DMS53 treated with DMSO at 0.1 percent for 48 hours (cell line): ENCODE measurements at regions not wholly inside any gene's neighbourhood (a gene's known extent, or its start where the extent isn't known, plus 50 kb on each side); places are given as distances from the start of the nearest gene placed in this dataset.
A peak's percentile ranks its signal among the peaks of the same experiment; 100 is the strongest.

Source experiments
- DNase-seq: peaks from one replicate; lab custom pipeline; 2025; ENCODE audit not compliant: unreplicated experiment; lab: John Stamatoyannopoulos, UW

DNA sequence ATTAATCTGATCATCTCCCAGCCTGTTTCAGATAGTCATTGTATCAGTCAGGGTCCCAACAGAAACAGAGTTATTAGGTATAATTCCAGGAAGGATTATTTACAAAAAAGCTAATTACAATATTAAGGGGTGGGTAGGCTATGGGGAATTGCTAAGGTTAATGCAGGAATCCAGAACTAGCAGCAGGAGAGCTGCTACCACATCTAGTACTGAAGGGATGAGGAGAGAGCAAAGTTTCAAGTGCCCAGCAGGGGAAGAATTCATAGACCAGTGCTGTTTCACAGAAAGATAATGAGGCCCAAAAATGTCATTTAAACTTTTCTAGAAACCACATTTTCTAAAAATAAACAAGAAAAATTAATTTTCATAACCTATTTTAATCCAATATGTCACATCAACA, 284.2 kb downstream of the HACE1 start:
- DNase-seq = no peak

DNA sequence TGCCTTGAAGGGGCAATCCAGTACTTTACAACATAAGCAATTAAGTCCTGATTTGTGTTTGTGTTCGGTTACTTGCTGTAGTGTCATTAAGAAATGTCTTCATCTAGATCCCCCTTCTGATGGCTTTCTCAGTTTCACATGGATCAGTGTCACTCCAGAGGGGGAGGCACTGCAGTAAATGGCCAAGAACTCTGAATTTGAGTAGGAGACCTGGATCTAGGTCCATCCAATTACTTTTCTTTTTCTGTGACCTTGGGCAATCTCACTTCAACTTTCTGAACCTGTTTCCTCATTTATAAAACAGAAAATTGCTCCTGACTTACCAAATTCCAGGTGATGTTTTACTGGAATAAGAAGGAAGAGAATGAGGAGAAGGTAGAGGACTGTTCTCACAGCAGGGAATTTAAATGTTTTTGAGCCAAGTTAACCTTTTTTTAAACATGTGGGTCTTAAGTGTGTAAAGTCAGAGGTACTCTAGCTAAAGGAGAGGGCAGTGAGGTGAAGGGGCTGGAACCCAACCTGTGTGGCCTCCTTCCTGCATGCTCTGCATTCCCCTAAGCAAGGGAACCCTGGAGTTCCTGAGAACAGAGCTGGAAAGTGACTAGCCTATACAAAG, 285.5 kb downstream of the HACE1 start:
- DNase-seq = no peak

DNA sequence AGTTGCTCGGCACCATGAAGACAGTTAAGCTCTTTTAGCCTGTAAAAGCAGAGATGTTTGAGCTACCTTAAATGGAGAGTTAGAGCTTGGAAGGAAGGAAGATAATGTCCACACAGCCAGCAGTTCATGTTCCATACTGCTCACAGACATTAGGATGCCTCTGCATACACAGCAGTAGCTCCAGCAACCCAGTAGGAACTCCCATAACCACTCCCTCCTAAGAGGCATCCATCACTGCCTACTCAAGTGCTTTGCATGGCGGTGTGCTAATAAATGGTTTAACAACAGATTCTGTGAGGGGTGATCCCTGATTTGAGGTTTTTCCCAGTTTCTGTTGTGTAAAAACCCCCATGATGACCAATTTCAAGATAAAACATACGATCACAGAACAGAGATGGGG, 286.4 kb downstream of the HACE1 start:
- DNase-seq = no peak

- no peak for DNase-seq
Measured at GRCh38 chr6:104572901-104573300, 286.8 kb downstream of the HACE1 start.

DNA sequence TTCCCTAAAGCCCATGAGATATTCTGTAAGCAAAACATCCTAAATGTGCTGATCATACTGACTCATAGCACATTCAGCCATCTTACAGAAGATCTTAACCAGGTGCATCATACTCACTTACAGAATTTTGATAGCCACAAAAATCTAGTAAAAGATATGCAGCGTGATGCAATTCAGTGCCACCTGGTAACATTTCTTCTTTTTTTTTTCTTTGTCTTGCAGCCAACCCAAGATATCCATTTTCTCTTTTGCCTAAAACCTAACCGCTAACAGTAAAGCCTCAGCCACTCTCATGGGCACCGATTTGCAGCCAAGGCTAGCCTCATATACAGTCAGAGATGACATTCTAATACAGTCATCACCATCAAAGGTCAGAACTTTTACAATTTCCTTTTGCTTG, 293.3 kb downstream of the HACE1 start:
- no peak for DNase-seq

GRCh38 chr6:104563306-104563705, 296.4 kb downstream of the HACE1 start:
- no peak for DNase-seq

DNA sequence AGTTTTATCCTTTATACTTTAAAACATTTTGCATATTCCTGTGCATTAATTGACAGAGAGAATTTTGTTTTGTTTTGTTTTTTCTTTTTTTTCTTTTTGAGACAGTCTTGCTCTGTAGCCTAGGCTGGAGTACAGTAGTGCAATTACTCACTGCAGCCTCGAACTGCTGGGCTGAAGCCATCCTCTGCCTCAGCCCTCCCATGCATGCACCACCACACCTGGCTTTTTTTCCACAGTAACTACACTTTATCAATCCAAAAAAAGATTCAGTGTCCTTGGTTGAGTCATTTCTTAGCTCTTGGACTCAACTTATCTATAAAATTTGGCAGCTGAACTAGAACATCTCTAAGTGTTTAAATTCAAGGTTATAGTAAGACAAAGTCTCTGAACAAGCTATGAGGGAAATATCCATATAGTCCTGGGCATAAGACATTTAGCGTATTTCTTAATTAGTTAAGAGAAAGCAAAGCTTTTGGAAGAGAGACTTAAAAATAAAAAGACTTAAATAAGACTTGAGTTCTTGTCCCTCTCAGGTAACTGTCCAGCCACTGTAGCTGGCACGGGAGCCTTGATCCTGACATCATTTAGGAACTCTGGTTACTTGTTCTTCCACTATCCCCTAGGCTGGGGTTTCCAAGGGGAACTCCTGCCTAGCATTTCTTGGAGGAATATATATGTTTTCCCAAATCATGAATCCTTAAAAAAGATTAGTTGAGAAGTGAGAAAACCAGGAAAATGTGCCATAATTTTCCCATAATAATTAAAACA, 300.1 kb downstream of the HACE1 start:
- no peak for DNase-seq

DNA sequence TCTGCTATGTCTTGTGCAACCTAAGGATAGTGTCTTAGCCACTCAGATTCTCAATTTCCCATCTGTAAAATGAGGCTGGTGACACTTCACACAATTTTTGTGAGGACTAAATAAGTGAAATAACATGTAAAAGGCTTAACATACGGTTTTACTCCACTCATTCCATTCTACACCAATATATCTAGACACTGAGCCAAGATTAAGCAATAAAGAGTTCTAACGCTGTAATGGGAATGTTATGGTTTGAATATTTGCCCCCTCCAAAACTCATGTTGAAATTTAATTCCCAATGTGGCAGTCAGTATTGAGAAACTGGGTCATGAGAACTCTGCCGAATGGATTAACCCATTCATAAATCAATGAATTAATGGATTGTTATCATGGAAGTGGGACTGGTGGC, 301.0 kb downstream of the HACE1 start:
- DNase-seq = no peak

DNA sequence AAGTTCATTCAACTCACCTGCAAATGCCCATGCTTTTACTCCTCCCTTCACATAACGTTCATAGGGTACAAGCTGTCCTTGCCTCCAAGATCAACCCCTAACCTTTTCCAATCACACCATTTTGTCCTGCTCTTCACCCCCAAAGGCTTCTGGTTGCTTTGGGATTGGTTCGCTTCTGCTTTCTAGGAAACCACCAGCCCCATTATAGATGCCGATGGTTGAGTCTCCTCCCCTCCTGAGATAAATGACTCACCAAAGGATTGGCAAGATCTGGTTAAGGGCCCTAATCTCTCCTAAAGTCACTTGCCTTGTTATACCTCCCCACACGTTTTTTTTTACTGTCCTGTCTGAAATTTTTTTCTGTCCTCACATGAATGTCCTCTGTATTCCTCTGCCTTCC, 311.4 kb downstream of the HACE1 start:
- DNase-seq = no peak

DNA sequence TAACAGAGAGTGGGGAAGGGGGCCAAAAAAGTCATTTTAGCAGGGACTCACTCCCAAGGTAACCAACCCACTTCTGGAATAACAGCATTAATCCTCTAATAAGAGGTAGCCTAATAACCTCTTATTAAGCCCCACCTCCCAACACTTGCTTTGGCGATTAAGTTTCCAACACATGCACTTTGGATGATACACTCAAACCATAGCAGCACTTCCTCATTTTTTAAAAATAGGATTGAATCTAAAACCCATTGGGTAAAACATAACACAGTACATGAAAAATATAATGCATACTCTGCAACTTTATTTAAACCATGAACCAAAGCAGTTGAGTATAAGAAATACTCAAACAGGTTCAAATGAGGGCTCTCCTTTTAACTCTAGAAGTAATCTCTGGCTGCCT, 318.3 kb downstream of the HACE1 start:
- no peak for DNase-seq

- no peak for DNase-seq
Measured at GRCh38 chr6:104540743-104541142, 319.0 kb downstream of the HACE1 start.

- no peak for DNase-seq
Measured at GRCh38 chr6:104539173-104539572, 320.5 kb downstream of the HACE1 start.

DNA sequence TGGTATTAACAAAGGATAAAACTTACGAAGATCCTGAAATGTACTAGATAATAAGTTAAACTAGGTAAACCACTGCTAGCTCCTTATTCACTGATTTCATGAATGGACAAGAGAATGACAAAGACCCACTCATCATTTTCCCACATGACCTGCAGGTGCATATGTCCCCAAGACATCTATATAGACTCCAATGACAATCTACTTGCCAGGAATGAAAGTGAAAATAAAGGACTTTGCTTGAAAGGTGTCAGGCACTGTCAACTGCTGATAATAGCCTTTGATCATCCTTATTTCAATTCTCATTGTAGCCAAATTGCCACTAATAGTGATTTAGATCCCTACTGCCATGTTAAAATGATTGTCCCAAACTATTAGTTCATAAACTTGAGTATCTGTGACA, 321.8 kb downstream of the HACE1 start:
- DNase-seq = no peak

DNA sequence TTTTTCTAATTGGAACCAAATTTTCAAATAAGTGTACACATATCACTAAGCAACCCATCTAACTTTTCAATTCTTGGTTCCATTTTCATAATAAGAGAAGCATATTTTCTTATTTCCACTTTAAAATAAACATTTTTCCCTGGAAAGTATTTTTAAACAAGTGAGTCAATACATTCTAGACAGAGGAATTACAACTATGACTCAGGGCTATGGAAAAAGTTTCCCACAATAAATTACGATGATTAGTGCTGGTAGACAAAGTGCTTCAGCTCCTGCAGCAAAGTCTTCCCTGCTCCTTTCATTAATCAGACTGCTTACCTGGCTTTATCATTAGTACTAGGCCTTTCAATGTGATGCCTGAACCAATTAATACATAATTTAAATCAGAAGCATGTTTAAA, 322.5 kb downstream of the HACE1 start:
- DNase-seq = no peak

DNA sequence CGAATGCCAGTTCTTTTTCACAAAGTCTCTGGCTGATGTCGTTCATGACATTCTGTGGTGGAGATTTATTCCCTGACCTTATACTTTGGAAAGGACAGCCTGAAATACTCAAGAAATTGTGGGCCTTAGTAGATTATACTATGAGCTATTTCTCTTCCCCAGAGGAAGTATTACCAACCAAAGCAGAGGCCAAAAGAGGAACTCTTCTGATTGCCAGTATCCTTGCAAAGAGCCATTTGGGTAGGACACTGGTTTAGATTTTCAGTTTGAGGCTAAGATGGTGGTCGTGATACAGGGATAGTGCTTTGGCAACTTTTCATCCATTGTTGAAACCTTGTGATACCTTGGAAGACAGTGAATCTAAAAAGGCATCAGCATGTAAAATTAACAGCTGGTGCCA, 327.3 kb downstream of the HACE1 start:
- DNase-seq = no peak

DNA sequence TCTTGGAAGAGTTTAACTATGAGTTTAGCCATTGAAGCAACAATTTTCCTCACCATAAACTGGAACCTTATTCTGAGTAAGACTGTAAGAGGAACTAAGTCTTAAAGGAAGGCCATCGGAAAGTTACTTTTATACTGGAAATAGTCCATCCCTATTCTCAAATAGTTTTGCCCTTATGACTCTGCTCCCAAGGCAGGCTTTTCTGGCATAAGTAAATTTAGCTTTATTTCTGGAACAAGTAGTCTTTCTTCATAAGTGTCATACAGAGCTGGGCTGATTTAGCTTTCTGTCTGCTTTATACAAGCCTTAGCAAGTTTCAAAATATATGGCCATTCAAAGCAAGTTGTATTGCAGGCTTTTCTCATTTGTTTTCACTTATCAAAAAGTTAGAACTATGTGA, 328.1 kb downstream of the HACE1 start:
- DNase-seq = no peak

- DNase-seq = no peak
Measured at GRCh38 chr6:104527761-104528415, 331.8 kb downstream of the HACE1 start.

DNA sequence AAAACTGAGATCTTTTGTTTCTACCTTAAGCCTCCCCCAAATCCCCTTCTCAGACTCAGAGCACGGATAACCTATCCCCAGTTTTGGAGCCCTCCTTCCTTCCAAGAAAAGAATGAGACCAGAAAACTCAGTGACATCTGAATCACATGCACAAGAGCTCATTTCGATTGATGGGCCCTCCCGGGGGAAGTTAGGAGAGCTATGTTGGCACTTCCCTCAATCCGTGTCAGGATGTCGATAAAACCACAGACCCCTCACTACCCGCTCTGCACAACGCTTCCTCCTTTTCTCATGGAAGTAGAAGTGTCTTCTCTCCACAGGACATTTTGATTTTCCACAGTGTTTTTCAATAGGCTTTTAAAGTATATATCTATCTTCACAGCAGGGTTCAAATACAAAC, 332.4 kb downstream of the HACE1 start:
- no peak for DNase-seq

- DNase-seq = no peak
Measured at GRCh38 chr6:104526376-104526775, 333.3 kb downstream of the HACE1 start.

DNA sequence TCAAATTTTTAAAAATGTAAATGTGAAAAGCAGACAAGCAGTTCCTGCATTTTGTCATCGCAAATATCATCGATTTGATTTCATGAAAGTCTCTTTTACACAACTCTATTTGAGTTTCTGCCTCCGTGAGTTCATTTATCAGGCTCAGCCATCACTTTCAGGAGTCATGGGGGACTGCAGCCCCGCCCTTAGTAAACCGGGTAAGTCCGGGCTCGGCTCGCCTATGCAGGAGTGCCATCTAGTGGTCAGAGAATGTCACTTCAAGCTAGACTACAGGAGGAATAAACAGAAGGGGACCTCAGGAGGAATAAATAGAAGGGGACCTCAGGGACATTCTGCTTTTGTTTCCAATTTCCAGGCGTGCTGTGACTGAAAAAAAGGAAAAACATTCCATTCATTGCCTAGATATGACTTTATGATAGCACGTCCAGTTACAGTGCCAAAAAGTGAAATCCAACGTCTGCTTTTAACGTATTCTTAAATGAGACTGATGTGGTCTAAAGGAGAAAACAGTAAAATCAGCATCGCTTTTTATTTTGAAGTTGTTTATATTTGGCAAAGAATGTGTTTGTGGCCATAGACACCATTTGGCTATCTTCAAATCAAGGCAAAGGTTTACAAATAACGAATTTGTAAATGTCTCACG, 333.9 kb downstream of the HACE1 start:
- peak; percentile 63 for DNase-seq

- DNase-seq = no peak
Measured at GRCh38 chr6:104522533-104522932, 337.2 kb downstream of the HACE1 start.

- DNase-seq = no peak
Measured at GRCh38 chr6:104521176-104521575, 338.5 kb downstream of the HACE1 start.
